SU-DHL-6 (cell line): ENCODE measurements at regions not wholly inside any gene's neighbourhood (a gene's known extent, or its start where the extent isn't known, plus 50 kb on each side); places are given as distances from the start of the nearest gene placed in this dataset.
"Not testable (repeated sequence)": the region's sequence is repeated elsewhere in the genome, so short reads cannot be mapped to it uniquely, and the experiment has no call there.

ENCODE experiments used
- H2AFZ ChIP-seq: fragments of 200-600 bp; sonication (generic); 2 replicates; pipeline ENCODE4 v1.6.1; 2014; ENCODE audit warnings: low read depth, mild to moderate bottlenecking, moderate library complexity, mixed read lengths, antibody characterized with exemption, low read length; ENCODE audit not compliant: severe bottlenecking
- H3F3A ChIP-seq: fragments of 200-600 bp; shearing (Covaris generic); 2 replicates; pipeline ENCODE4 v1.6.0; 2016; ENCODE audit warnings: antibody characterized with exemption, mild to moderate bottlenecking; ENCODE audit not compliant: insufficient read depth
- H3K27ac ChIP-seq: fragments of 200-600 bp; sonication (generic); 2 replicates; pipeline ENCODE4 v1.5.1; 2016; ENCODE audit warnings: low read depth, mild to moderate bottlenecking, low read length, moderate library complexity, mixed read lengths
- H3K27me3 ChIP-seq: fragments of 200-600 bp; sonication (generic), shearing (Covaris generic); 2 replicates; pipeline ENCODE4 v1.6.0; 2014; ENCODE audit warnings: mild to moderate bottlenecking, low read length
- H3K36me3 ChIP-seq: fragments of 200-600 bp; sonication (generic); 2 replicates; pipeline ENCODE4 v1.6.1; 2014; ENCODE audit warnings: mild to moderate bottlenecking, low read length, mixed read lengths
- H3K4me2 ChIP-seq: fragments of 300-600, 200-600 bp; shearing (Covaris generic), sonication (generic); 2 replicates; pipeline ENCODE4 v1.6.0; 2014; ENCODE audit warnings: low read length, low read depth, mild to moderate bottlenecking; ENCODE audit not compliant: poor library complexity, severe bottlenecking
- H3K4me3 ChIP-seq: fragments of 200-600 bp; sonication (generic); 2 replicates; pipeline ENCODE4 v1.5.1; 2014; ENCODE audit warnings: antibody characterized with exemption, low read length, mild to moderate bottlenecking, mixed read lengths; ENCODE audit not compliant: insufficient read depth, poor library complexity, severe bottlenecking
- H3K79me2 ChIP-seq: fragments of 200-600 bp; sonication (generic); 2 replicates; pipeline ENCODE4 v1.6.1; 2014; ENCODE audit warnings: mild to moderate bottlenecking, low read length, moderate library complexity; ENCODE audit not compliant: insufficient read depth
- H3K9ac ChIP-seq: fragments of 200-600 bp; sonication (generic); 2 replicates; pipeline ENCODE4 v1.7.0; 2014; ENCODE audit warnings: mild to moderate bottlenecking, low read length
- H3K9me2 ChIP-seq: fragments of 200-600 bp; sonication (generic); replicated peaks from 2 replicates; pipeline ENCODE4 v1.6.1; 2014; ENCODE audit warnings: low read length; ENCODE audit not compliant: insufficient read depth
- H3K9me3 ChIP-seq: fragments of 200-600 bp; sonication (generic); 2 replicates; pipeline ENCODE4 v1.6.1; 2014; ENCODE audit warnings: low read length, mixed read lengths; ENCODE audit not compliant: insufficient read depth
- H4K20me1 ChIP-seq: fragments of 200-600 bp; sonication (generic); 2 replicates; pipeline ENCODE4 v1.6.1; 2014; ENCODE audit warnings: low read depth, mild to moderate bottlenecking, antibody characterized with exemption, low read length, moderate library complexity, mixed read lengths
- CTCF ChIP-seq: fragments of 200-600 bp; sonication (generic); IDR thresholded peaks from one replicate; pipeline ENCODE4 v1.5.1; 2017; ENCODE audit warnings: antibody characterized with exemption, mild to moderate bottlenecking, low read length, moderate library complexity; ENCODE audit not compliant: insufficient read depth, poor library complexity, severe bottlenecking
- EZH2phosphoT487 ChIP-seq: fragments of 200-600 bp; sonication (generic), shearing (Covaris generic); conservative IDR thresholded peaks from 2 replicates; pipeline ENCODE4 v1.6.1; 2018; ENCODE audit warnings: mild to moderate bottlenecking, antibody characterized with exemption, low read length, moderate library complexity, mixed read lengths

GRCh38 chr2:8506746-8507145 lies 175.1 kb upstream of the ID2 start:
- Histone ChIP-seq H3K9ac (no peak overlapping the region), H3K27ac (no peak overlapping the region), H3K4me3 (no peak overlapping the region), H4K20me1 (no peaks in the 10 kb centered on the region), H3F3A (no peaks in the 10 kb centered on the region), H3K4me2 (no peak overlapping the region), H2AFZ (no peak overlapping the region), H3K36me3 (no peaks in the 10 kb centered on the region), H3K9me2 (no peaks in the 10 kb centered on the region), H3K27me3 (no peaks in the 10 kb centered on the region), H3K79me2 (no peaks in the 10 kb centered on the region), H3K9me3 (no peaks in the 10 kb centered on the region)
- no peak for TF ChIP-seq CTCF
- no peak for TF ChIP-seq EZH2phosphoT487

DNA sequence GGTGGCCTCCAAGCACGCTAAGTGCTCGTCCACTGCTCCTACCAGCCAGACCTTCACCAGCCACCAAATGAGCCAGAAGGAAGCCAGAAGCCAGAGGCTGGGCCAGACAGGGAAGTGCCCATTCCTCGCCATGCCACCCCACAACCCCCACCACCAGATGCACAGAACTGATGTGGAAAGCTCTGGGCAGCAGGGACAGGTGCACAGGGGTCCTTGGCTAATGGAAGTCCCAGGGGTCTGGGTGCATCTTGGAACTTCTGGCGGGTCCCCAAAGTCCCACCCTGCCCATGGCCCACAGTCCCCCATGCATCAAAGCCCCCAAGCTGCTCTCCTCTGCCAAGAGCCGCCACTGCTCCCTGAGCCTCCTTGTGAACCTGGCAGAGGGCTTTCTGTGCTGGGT lies 173.1 kb upstream of the ID2 start:
- Histone ChIP-seq H3K4me2 (no peak overlapping the region), H3K4me3 (no peak overlapping the region), H3F3A (no peaks in the 10 kb centered on the region), H3K27me3 (no peaks in the 10 kb centered on the region), H3K9me3 (no peaks in the 10 kb centered on the region), H3K36me3 (no peaks in the 10 kb centered on the region), H3K9me2 (no peaks in the 10 kb centered on the region), H3K79me2 (no peaks in the 10 kb centered on the region), H3K9ac (no peak overlapping the region), H4K20me1 (no peaks in the 10 kb centered on the region), H3K27ac (no peak overlapping the region), H2AFZ (no peak overlapping the region)
- TF ChIP-seq EZH2phosphoT487 = no peak

- Histone ChIP-seq H3F3A (no peaks in the 10 kb centered on the region), H3K27ac (no peak overlapping the region), H4K20me1 (no peaks in the 10 kb centered on the region), H3K4me3 (no peak overlapping the region), H2AFZ (no peak overlapping the region), H3K9me3 (no peaks in the 10 kb centered on the region), H3K79me2 (no peaks in the 10 kb centered on the region), H3K27me3 (no peaks in the 10 kb centered on the region), H3K9ac (no peak overlapping the region), H3K36me3 (no peaks in the 10 kb centered on the region), H3K9me2 (no peaks in the 10 kb centered on the region), H3K4me2 (no peak overlapping the region)
- no peak for TF ChIP-seq CTCF
- TF ChIP-seq EZH2phosphoT487 = no peak
Measured at GRCh38 chr2:8509621-8510020, 172.2 kb upstream of the ID2 start.

DNA sequence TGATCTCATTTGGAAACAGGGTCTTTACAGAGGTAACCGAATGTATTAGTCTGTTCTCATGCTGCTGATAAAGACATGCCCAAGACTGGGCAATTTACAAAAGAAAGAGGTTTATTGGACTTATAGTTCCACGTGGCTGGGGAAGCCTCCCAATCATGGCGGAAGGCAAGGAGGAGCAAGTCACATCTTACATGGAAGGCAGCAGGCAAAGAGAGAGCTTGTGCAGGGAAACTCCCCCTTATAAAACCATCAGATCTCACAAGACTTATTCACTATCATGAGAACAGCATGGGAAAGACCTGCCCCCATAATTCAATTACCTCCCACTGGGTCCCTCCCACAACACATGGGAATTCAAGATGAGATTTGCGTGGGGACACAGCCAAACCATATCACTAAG lies 171.8 kb upstream of the ID2 start:
- H3K9me2 ChIP-seq, H3K4me2 ChIP-seq, H4K20me1 ChIP-seq, H3K27ac ChIP-seq, H2AFZ ChIP-seq, H3K9ac ChIP-seq, H3K36me3 ChIP-seq, H3K27me3 ChIP-seq, H3F3A ChIP-seq, H3K79me2 ChIP-seq, H3K4me3 ChIP-seq, H3K9me3 ChIP-seq: not testable (repeated sequence)
